ENCODE measurements at regions not wholly inside any gene's neighbourhood (a gene's known extent, or its start where the extent isn't known, plus 50 kb on each side); places are given as distances from the start of the nearest gene placed in this dataset.
"Not testable (repeated sequence)": the region's sequence is repeated elsewhere in the genome, so short reads cannot be mapped to it uniquely, and the experiment has no call there.

- no peaks in the 10 kb centered on the region for H3K27me3 ChIP-seq (ENCODE audit: control insufficient read depth in 2 of 2, insufficient read depth in 2 of 2, low read length in 2 of 2)
- no peak overlapping the region for H2AFZ ChIP-seq (ENCODE audit: low read depth, low read length)
- BruUV-seq (replicated peaks), result no TSS peak
- H3K79me2 ChIP-seq (ENCODE audit: control insufficient read depth, insufficient read depth, low read length), result no peaks in the 10 kb centered on the region
- H3K4me3 ChIP-seq (replicated peaks in 1 of 3; ENCODE audit: insufficient read depth in 1 of 3, low read depth in 1 of 3, low read length in 3 of 3), result no peak overlapping the region
- CTCF ChIA-PET, result no interaction called here
- no peak overlapping the region for H3K4me2 ChIP-seq (ENCODE audit: insufficient read depth, low read length)
- no peaks in the 10 kb centered on the region for H3K4me1 ChIP-seq (ENCODE audit: control insufficient read depth, extremely low read depth, insufficient read depth, low read length)
- POLR2A ChIA-PET, result no interaction called here
- DNase-seq (ENCODE audit: low read depth, low spot score) (no peak), FAIRE-seq (no peak)
- no peaks in the 10 kb centered on the region for H3K36me3 ChIP-seq (ENCODE audit: control insufficient read depth in 2 of 2, extremely low read depth in 1 of 2, insufficient read depth in 2 of 2, low read length in 2 of 2)
- TF ChIP-seq MAX (IDR thresholded peaks at IDR 0.05; ENCODE audit: insufficient read depth, insufficient read length) (no peak), JUN (IDR thresholded peaks at IDR 0.05; ENCODE audit: borderline replicate concordance, insufficient read depth, insufficient read length, low read depth) (no peak), EZH2 (IDR thresholded peaks at IDR 0.05; ENCODE audit: borderline replicate concordance, low read depth, low read length, severe bottlenecking) (no peak), CTCF (IDR thresholded peaks at IDR 0.05; ENCODE audit: extremely low read depth in 1 of 2, insufficient read depth in 1 of 2, low read depth in 1 of 2, low read length in 2 of 2) (no peak), FOS (IDR thresholded peaks at IDR 0.05; ENCODE audit: borderline replicate concordance, insufficient read depth, low read length) (no peak), GATA2 (IDR thresholded peaks at IDR 0.05; ENCODE audit: insufficient read depth, insufficient read length, low read depth, low read length) (no peak), POLR2AphosphoS5 (IDR thresholded peaks at IDR 0.05; ENCODE audit: insufficient read depth, low read depth, low read length) (no peak), POLR2A (IDR thresholded peaks at IDR 0.05; ENCODE audit: low read depth, low read length) (no peak), MYC (IDR thresholded peaks at IDR 0.05; ENCODE audit: low read depth, low read length) (no peak)
- no peaks in the 10 kb centered on the region for H3K9me1 ChIP-seq (replicated peaks; ENCODE audit: control insufficient read depth, extremely low read depth, insufficient read depth, low read length)
- no peaks in the 10 kb centered on the region for H4K20me1 ChIP-seq (replicated peaks; ENCODE audit: control insufficient read depth, extremely low read depth, insufficient read depth, low read length)
- intact Hi-C loops (cut with micrococcal nuclease), result no loop called here
- no peak overlapping the region for H3K9ac ChIP-seq (replicated peaks; ENCODE audit: extremely low read depth, insufficient read depth, low read length)
- dilution Hi-C loops (cut with MboI; ENCODE audit: extremely low pct_ligation_motif_present, low sequenced_read_pairs), result no loop called here
- H3K27ac ChIP-seq (ENCODE audit: insufficient read depth, low read depth, low read length), result no peak overlapping the region
- H3K9me3 ChIP-seq (replicated peaks; ENCODE audit: control insufficient read depth, insufficient read depth, low read length), result peaks cover 2% of the 10 kb centered on the region
These were observed 839.3 kb upstream of the ARRDC3 start for GRCh38 chr5:92222449-92222848.

- H3K27me3 ChIP-seq (ENCODE audit: control insufficient read depth in 2 of 2, insufficient read depth in 2 of 2, low read length in 2 of 2); H3K36me3 ChIP-seq (ENCODE audit: control insufficient read depth in 2 of 2, extremely low read depth in 1 of 2, insufficient read depth in 2 of 2, low read length in 2 of 2); H3K4me2 ChIP-seq (ENCODE audit: insufficient read depth, low read length); H3K79me2 ChIP-seq (ENCODE audit: control insufficient read depth, insufficient read depth, low read length); H3K9me1 ChIP-seq (replicated peaks; ENCODE audit: control insufficient read depth, extremely low read depth, insufficient read depth, low read length); BruUV-seq (replicated peaks); H4K20me1 ChIP-seq (replicated peaks; ENCODE audit: control insufficient read depth, extremely low read depth, insufficient read depth, low read length); H3K27ac ChIP-seq (ENCODE audit: insufficient read depth, low read depth, low read length); POLR2A ChIA-PET; FAIRE-seq; H3K4me3 ChIP-seq (replicated peaks in 1 of 3; ENCODE audit: insufficient read depth in 1 of 3, low read depth in 1 of 3, low read length in 3 of 3); dilution Hi-C loops (cut with MboI; ENCODE audit: extremely low pct_ligation_motif_present, low sequenced_read_pairs); H2AFZ ChIP-seq (ENCODE audit: low read depth, low read length); H3K9ac ChIP-seq (replicated peaks; ENCODE audit: extremely low read depth, insufficient read depth, low read length); CTCF ChIA-PET; intact Hi-C loops (cut with micrococcal nuclease); H3K4me1 ChIP-seq (ENCODE audit: control insufficient read depth, extremely low read depth, insufficient read depth, low read length); H3K9me3 ChIP-seq (replicated peaks; ENCODE audit: control insufficient read depth, insufficient read depth, low read length); DNase-seq (ENCODE audit: low read depth, low spot score): not testable (repeated sequence)
These were observed 833.7 kb upstream of the ARRDC3 start for GRCh38 chr5:92216852-92217251.

All from endothelial cell of umbilical vein (primary cell).